HepG2 (cell line): ENCODE measurements at regions not wholly inside any gene's neighbourhood (a gene's known extent, or its start where the extent isn't known, plus 50 kb on each side); places are given as distances from the start of the nearest gene placed in this dataset.

ENCODE experiments used
- EZH2 ChIP-seq: conservative IDR thresholded peaks from 2 replicates; pipeline ENCODE4 v1.6.1; 2012; ENCODE audit warnings: mild to moderate bottlenecking, low read depth, low read length, moderate library complexity
- KLF12 ChIP-seq: sonication (generic); formaldehyde crosslinking; IDR thresholded peaks from 2 replicates; pipeline ENCODE4 v1.4.0; 2020; ENCODE audit warnings: missing genetic modification reagents, borderline replicate concordance
- NR2F6 ChIP-seq, 2 experiments: IDR thresholded peaks; 2 replicates each; pipeline ENCODE4 v1.6.1; 2016; ENCODE audit warnings: antibody characterized with exemption in 1 of 2, mild to moderate bottlenecking in 1 of 2
- ZNF557 ChIP-seq: sonication (generic); formaldehyde crosslinking; IDR thresholded peaks from 2 replicates; pipeline ENCODE4 v1.4.0; 2020; ENCODE audit warnings: missing genetic modification reagents
- TF ChIP-seq, protein P1 (sequence below): IDR thresholded peaks from 2 replicates; pipeline ENCODE4 v1.6.1; 2016
- TF ChIP-seq, protein P2 (sequence below): sonication (generic); formaldehyde crosslinking; IDR thresholded peaks from 2 replicates; pipeline ENCODE4 v1.4.0; 2020; ENCODE audit warnings: missing genetic modification reagents

DNA sequence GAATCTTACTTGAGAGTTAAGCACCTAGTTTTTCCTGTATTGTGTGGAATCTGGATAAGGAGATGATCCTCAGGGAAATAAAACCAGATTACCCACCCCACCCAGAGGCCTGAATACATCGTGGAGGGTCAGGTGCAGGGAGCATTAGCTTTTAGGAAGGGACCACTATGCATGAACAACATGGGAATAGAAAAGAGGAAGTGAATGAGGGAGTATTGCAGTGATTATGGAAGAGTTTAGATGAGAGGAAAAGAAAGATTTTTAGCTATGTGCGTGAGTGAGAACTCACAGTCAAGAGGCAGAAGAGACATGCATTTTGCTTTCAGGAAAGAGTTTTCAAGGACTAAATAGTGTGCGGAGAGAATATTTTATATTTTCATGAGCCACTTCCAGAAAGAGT, 222.3 kb upstream of the S100G start:
- no peak for TF ChIP-seq EZH2
- TF ChIP-seq ZNF557 (CRISPR knock-in tag) = no peak
- TF ChIP-seq KLF12 (CRISPR knock-in tag) = no peak
- no peak for TF ChIP-seq NR2F6 (IDR thresholded peaks at IDR 0.05)
- no peak for TF ChIP-seq NR2F6 (CRISPR knock-in tag; IDR thresholded peaks at IDR 0.05)
- TF ChIP-seq, protein P1, sequence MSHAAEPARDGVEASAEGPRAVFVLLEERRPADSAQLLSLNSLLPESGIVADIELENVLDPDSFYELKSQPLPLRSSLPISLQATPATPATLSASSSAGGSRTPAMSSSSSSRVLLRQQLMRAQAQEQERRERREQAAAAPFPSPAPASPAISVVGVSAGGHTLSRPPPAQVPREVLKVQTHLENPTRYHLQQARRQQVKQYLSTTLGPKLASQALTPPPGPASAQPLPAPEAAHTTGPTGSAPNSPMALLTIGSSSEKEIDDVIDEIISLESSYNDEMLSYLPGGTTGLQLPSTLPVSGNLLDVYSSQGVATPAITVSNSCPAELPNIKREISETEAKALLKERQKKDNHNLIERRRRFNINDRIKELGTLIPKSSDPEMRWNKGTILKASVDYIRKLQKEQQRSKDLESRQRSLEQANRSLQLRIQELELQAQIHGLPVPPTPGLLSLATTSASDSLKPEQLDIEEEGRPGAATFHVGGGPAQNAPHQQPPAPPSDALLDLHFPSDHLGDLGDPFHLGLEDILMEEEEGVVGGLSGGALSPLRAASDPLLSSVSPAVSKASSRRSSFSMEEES (CRISPR knock-in tag) = no peak
- TF ChIP-seq, protein P2, sequence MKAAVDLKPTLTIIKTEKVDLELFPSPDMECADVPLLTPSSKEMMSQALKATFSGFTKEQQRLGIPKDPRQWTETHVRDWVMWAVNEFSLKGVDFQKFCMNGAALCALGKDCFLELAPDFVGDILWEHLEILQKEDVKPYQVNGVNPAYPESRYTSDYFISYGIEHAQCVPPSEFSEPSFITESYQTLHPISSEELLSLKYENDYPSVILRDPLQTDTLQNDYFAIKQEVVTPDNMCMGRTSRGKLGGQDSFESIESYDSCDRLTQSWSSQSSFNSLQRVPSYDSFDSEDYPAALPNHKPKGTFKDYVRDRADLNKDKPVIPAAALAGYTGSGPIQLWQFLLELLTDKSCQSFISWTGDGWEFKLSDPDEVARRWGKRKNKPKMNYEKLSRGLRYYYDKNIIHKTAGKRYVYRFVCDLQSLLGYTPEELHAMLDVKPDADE = no peak
